GM21360 (cell line): ENCODE measurements at regions not wholly inside any gene's neighbourhood (a gene's known extent, or its start where the extent isn't known, plus 50 kb on each side); places are given as distances from the start of the nearest gene placed in this dataset.
"Not testable (repeated sequence)": the region's sequence is repeated elsewhere in the genome, so short reads cannot be mapped to it uniquely, and the experiment has no call there.

ENCODE experiments used
- ATAC-seq: cut with Tn5 transposase; IDR thresholded peaks from one replicate; pipeline ENCODE4 v1.9.1; 2021; ENCODE audit warnings: mild to moderate bottlenecking, moderate library complexity; ENCODE audit not compliant: unreplicated experiment

GRCh38 chr2:6186332-6187151 lies 494.4 kb downstream of the SOX11 start:
- ATAC-seq, result no peak

- no peak for ATAC-seq
Observed at GRCh38 chr2:6196449-6196848, 504.3 kb downstream of the SOX11 start.

DNA sequence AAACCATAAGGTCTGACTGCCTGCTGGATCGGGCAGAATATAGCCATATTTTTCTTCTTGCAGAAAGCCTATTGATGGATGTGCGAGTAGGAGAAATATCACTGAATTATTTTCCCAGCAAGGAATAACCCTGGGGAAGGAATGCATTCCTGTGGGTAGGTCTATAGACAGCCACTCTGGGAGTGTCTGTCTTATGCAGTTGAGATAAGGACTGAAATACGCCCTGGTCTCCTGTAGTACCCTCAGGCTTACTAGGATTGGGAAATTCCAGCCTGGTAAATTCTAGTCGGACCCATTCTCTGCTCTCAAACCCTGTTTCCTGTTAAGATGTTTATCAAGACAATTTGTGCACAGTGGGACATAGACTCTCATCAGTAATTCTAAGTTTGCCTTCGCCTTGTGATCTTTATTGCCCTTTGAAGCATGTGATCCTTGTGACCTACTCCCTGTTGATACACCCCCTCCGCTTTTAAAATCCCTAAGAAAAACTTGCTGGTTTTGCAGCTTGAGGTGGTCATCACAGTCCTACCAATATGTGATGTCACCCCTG lies 506.3 kb downstream of the SOX11 start:
- ATAC-seq, result not testable (repeated sequence)

DNA sequence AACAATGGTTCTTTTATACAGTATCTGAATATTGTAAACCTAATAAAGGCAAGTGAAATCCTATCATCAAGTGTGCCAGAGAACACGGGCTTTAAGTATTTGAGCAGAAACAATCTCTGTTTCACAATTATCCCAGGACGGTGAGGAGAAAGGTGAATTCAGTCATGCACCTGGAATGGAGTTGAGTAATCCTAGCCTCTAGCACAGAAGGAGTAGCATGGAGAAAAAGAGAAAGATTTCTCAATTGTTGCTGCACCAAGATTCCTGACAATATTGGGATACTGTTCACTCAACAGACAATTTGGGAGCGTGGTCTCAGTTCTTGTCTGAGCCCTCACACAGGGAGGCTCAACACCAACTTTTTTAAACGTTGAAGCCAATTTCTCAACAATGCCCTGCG lies 510.6 kb downstream of the SOX11 start:
- ATAC-seq, result no peak

DNA sequence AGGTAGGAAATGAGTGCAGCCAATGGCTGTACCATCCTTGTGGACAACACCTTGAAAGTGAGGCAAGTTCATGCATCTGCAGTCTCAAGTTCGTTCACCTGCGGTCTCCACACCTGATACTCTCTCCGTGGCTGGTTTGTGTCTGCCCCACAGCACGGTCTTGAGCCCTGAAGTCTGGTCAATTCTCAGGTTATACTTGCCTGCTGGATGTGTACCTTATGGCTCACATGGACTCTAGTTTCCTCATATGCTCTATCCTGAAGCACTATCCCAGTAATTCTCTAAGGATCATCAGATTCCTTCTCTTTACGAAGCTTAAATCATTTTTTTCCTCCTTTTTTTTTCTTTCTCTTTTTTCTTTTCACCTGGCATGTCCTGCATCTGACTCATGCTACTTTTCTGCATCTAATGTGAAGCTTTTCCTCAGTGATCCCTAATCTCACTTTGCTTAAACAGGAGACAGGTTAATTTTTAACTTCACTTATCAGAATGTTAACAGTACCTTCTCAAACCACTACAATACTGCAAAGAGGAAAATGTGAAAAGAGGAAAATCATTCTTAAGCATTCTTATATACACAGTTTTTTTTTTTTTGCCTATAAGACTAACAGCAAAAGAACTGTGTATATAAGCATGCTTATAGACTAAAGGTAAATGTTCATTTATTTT lies 511.2 kb downstream of the SOX11 start:
- ATAC-seq, result no peak

GRCh38 chr2:6206882-6207281 lies 514.7 kb downstream of the SOX11 start:
- no peak for ATAC-seq

- ATAC-seq, result no peak
Observed at GRCh38 chr2:6211236-6211635, 519.1 kb downstream of the SOX11 start.

GRCh38 chr2:6212491-6212890 lies 520.3 kb downstream of the SOX11 start:
- no peak for ATAC-seq

- no peak for ATAC-seq
Observed at GRCh38 chr2:6213056-6213780, 521.0 kb downstream of the SOX11 start.

- ATAC-seq, result no peak
Observed at GRCh38 chr2:6214471-6214870, 522.3 kb downstream of the SOX11 start.

DNA sequence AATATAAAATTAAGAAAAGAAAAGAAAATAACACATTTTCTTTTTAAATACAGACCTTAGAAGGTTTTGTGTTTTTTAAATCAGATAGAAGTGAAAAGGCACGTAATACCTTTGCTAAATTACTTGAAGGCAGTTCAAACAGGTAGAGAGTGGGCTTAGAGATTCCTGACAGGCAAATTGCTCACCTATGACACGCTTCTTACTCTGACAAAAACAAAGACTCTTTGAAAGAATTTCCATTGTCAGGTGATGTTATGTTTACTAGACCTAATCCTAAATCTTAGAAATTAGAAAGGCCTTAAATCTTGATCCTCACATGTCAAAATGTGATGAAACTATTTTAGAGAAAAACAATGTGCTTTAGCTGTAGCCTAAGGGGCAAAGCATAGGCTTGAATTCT lies 522.9 kb downstream of the SOX11 start:
- ATAC-seq, result no peak

- ATAC-seq, result no peak
Observed at GRCh38 chr2:6216234-6216633, 524.0 kb downstream of the SOX11 start.

GRCh38 chr2:6218926-6219325 lies 526.7 kb downstream of the SOX11 start:
- no peak for ATAC-seq

GRCh38 chr2:6219906-6220305 lies 527.7 kb downstream of the SOX11 start:
- ATAC-seq, result no peak

DNA sequence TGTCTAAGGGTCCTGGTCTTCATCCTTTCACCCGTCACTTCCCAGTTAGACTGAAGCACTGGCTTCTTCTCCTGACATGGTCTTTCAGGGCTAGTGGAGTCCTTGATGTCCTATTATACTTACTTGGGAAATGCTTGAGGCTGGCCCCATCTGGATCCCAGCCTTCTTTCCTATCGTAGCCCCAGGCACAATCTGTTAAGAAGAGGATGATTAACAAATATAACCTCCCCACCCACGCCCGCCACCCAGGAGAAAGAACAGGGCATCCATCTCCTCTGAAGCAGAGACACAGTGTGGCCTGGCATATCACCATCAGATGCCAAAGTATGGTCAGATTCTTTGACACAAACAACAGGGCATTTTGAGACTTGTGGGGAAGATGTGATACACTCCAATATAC lies 530.1 kb downstream of the SOX11 start:
- ATAC-seq, result no peak

DNA sequence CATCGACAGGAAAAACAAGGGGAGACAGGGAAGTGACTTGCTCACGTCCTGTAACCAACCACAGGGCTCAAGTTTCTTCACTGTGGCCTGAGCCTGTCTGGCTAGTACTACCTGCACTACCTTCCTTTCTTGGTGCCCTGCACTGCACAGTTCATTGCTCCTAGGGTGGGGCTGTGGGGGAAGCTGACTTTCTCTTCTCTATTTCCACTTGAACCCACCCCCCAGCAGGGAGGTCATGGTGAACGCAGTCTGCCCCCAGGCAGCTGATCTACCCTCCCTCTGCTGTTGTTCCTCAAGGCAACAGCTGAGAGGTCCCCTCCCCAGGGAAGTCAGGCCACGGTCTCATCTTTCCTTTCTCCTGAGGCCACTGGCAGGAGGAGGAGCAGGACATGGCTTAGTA lies 532.1 kb downstream of the SOX11 start:
- ATAC-seq, result peak; percentile 87

DNA sequence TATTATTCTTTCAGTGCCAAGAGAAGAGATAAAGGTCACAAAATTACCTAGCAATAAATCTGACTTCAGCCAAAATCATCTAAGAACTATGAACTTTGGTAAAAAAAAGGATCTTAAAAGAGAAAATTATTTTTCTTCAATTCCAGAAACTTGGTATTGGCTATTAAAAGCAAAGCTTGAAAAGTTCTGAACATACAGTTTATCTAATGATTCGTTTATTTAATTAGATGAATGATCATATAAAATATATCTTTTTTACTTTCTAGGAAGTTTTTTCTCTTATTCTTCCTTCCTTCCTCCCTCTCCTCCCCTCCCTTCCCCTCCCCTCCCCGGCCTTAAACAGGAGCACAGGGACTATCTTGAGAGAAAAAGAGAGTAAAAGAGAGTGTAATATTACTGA lies 536.1 kb downstream of the SOX11 start:
- ATAC-seq, result no peak

GRCh38 chr2:6231166-6231565 lies 539.0 kb downstream of the SOX11 start:
- no peak for ATAC-seq

DNA sequence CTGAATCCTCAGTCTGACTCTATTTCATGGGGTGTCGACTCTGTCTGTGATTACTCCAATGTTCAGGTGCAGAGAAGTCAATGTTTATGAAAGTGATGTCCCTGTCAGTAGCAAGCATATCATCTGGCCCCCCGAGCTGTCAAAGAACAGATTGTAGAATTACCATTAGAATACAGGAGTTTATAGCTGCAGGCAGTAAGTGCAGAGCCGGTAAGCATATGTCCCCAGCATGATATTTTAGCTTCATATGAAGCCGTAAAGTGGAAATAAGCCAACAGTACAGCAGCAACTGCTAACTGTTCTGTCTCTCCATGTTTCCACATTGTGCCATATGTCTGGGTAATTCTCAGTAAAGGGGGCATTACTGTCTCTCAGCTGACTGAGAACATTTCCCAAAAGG lies 541.8 kb downstream of the SOX11 start:
- ATAC-seq, result no peak

- no peak for ATAC-seq
Observed at GRCh38 chr2:6234702-6235101, 542.5 kb downstream of the SOX11 start.

- ATAC-seq, result no peak
Observed at GRCh38 chr2:6236317-6236716, 544.1 kb downstream of the SOX11 start.
